PC-3 (cell line): ENCODE measurements at regions not wholly inside any gene's neighbourhood (a gene's known extent, or its start where the extent isn't known, plus 50 kb on each side); places are given as distances from the start of the nearest gene placed in this dataset.

ENCODE experiments used
- EZH2 ChIP-seq: fragments of 300-600 bp; sonication (generic); IDR thresholded peaks from one replicate; pipeline ENCODE4 v1.6.1; 2017; ENCODE audit warnings: antibody characterized with exemption, mild to moderate bottlenecking, low read length; ENCODE audit not compliant: unreplicated experiment
- EZH2phosphoT487 ChIP-seq: fragments of 300-600 bp; sonication (generic); IDR thresholded peaks from 2 replicates; pipeline ENCODE4 v1.6.1; 2018; ENCODE audit warnings: mild to moderate bottlenecking, antibody characterized with exemption, low read length, borderline replicate concordance
- TF ChIP-seq, protein P1 (sequence below): fragments of 300-600 bp; sonication (generic); conservative IDR thresholded peaks from 2 replicates; pipeline ENCODE4 v1.5.1; 2017; ENCODE audit warnings: antibody characterized with exemption, low read depth, mild to moderate bottlenecking, low read length

DNA sequence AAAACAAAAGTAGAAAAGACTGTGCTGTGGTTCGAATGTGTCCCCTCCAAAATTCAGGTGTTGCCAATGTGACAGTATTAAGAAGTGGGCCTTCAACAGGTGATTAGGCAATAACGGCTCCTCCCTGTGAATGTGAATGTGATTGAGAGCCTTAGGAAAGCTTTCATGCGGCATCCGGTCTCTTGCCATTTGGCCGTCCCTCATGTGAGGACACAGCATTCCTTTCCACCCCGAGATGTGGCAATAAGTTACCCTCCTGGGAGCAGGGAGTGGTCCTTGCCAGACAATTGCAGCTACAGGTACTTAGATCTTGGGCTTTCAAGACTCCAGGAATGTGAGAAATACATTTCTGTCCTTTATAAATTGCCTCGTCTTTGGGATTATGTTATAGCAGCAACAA is 129.3 kb downstream of the CPEB2 start:
- TF ChIP-seq, protein P1, sequence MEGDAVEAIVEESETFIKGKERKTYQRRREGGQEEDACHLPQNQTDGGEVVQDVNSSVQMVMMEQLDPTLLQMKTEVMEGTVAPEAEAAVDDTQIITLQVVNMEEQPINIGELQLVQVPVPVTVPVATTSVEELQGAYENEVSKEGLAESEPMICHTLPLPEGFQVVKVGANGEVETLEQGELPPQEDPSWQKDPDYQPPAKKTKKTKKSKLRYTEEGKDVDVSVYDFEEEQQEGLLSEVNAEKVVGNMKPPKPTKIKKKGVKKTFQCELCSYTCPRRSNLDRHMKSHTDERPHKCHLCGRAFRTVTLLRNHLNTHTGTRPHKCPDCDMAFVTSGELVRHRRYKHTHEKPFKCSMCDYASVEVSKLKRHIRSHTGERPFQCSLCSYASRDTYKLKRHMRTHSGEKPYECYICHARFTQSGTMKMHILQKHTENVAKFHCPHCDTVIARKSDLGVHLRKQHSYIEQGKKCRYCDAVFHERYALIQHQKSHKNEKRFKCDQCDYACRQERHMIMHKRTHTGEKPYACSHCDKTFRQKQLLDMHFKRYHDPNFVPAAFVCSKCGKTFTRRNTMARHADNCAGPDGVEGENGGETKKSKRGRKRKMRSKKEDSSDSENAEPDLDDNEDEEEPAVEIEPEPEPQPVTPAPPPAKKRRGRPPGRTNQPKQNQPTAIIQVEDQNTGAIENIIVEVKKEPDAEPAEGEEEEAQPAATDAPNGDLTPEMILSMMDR = no peak
- no peak for TF ChIP-seq EZH2
- no peak for TF ChIP-seq EZH2phosphoT487
